ENCODE measurements at regions not wholly inside any gene's neighbourhood (a gene's known extent, or its start where the extent isn't known, plus 50 kb on each side); places are given as distances from the start of the nearest gene placed in this dataset.
A peak's percentile ranks its signal among the peaks of the same experiment; 100 is the strongest.

GRCh38 chr17:5762191-5762590, 177.9 kb upstream of the NLRP1 start:
- peak; percentile 15 for DNase-seq
- H3K14ac ChIP-seq (replicated peaks; ENCODE audit: low read depth, low read length) = no peak overlapping the region
- peaks cover 7% of the 10 kb centered on the region for H3K9me3 ChIP-seq (ENCODE audit: control insufficient read depth, insufficient read depth, low read length)
- H3K9ac ChIP-seq (ENCODE audit: low read depth, low read length) = no peak overlapping the region
- no peak overlapping the region for H3K27ac ChIP-seq (ENCODE audit: insufficient read depth, low read length)
- no peaks in the 10 kb centered on the region for H3K36me3 ChIP-seq (ENCODE audit: control insufficient read depth, insufficient read depth, low read length)
- H4K20me1 ChIP-seq (ENCODE audit: insufficient read depth, low read length) = no peaks in the 10 kb centered on the region
- ATAC-seq (ENCODE audit: low read depth) = no peak
- H3K79me1 ChIP-seq (ENCODE audit: low read depth in 1 of 2, low read length in 2 of 2) = no peaks in the 10 kb centered on the region
- intact Hi-C loops (cut with micrococcal nuclease) (no loop called here), in situ Hi-C loops (cut with MboI; ENCODE audit: low sequenced_read_pairs) (no loop called here), dilution Hi-C loops (cut with HindIII; ENCODE audit: low sequenced_read_pairs, unreplicated experiment) (no loop called here)
- TF ChIP-seq CHD1 (IDR thresholded peaks at IDR 0.05; ENCODE audit: low read depth, low read length) = no peak
- peak; percentile 16; the same call in 1 of the 2 replicates for TF ChIP-seq CEBPB (IDR thresholded peaks at IDR 0.05; ENCODE audit: low read depth, low read length)
- H2BK120ac ChIP-seq (ENCODE audit: low read depth, low read length) = no peak overlapping the region
- no peak overlapping the region for H2AFZ ChIP-seq (replicated peaks; ENCODE audit: low read length, poor library complexity)
- no CpG with 5 or more reads among the region's 2 CpGs for WGBS, 2 experiments (ENCODE audit: extremely low coverage in 2 of 2, insufficient read length in 1 of 2)
- no peaks in the 10 kb centered on the region for H3K4me1 ChIP-seq (ENCODE audit: control insufficient read depth, insufficient read depth, low read length)
- no peak overlapping the region for H4K5ac ChIP-seq (ENCODE audit: low read depth, low read length)
- ChIA-PET POLR2A (ENCODE audit: unreplicated experiment) (no interaction called here), CTCF (no interaction called here)
- no peak overlapping the region for H3K18ac ChIP-seq (ENCODE audit: low read depth, low read length)
- peaks cover 11% of the 10 kb centered on the region for H3K27me3 ChIP-seq (ENCODE audit: control insufficient read depth, insufficient read depth, low read length)
- no peak overlapping the region for H3K23ac ChIP-seq (ENCODE audit: low read depth, low read length)
- no peak overlapping the region for H2BK15ac ChIP-seq (ENCODE audit: low read depth, low read length)
- no peak overlapping the region for H2BK5ac ChIP-seq (ENCODE audit: low read depth, low read length, poor library complexity, severe bottlenecking)
- H3K9me1 ChIP-seq (ENCODE audit: insufficient read depth, low read length) = no peaks in the 10 kb centered on the region
- H3K56ac ChIP-seq (ENCODE audit: extremely low read depth, insufficient read depth, low read length) = no peak overlapping the region
- no peak overlapping the region for H4K8ac ChIP-seq (ENCODE audit: low read depth in 2 of 2, low read length in 2 of 2)
- BruUV-seq (replicated peaks) = no TSS peak
- no peak overlapping the region for H3K4me2 ChIP-seq (ENCODE audit: low read depth, low read length)
- no peak overlapping the region for H2AK9ac ChIP-seq (replicated peaks; ENCODE audit: low read depth, low read length, poor library complexity)
- no peak overlapping the region for H3K4ac ChIP-seq (ENCODE audit: low read depth, low read length)
- H3K4me3 ChIP-seq (ENCODE audit: insufficient read depth, low read depth, low read length) = no peak overlapping the region
- H4K91ac ChIP-seq (ENCODE audit: insufficient read depth, low read depth, low read length) = no peak overlapping the region
- H2AK5ac ChIP-seq (ENCODE audit: low read depth, low read length) = no peak overlapping the region
- no peak overlapping the region for H2BK20ac ChIP-seq (ENCODE audit: low read depth, low read length)
